ENCODE measurements at regions not wholly inside any gene's neighbourhood (a gene's known extent, or its start where the extent isn't known, plus 50 kb on each side); places are given as distances from the start of the nearest gene placed in this dataset.

DNA sequence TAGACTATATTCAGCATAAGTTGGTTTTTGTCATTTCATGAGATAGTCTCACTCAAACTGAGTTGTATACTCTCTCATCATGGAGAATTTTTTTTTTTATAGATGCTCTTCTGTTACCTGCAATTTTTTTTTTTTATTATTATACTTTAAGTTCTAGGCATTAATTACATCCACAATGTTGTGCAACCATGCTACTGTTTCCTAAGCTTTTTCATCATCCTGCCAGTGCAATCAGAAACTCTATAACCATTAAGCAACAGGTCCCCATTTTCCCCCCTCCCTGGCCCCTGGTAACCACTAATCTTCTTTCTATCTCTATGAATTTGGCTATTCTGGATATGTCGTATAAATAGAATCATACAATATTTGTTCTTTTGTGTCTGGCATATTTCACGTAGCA is 321.6 kb downstream of the STIM2 start:
- TF ChIP-seq SUZ12 (IDR thresholded peaks at IDR 0.05; ENCODE audit: extremely low read depth, insufficient read depth, insufficient read length) (no peak), ZNF274 (IDR thresholded peaks at IDR 0.05; ENCODE audit: low read depth, low read length) (no peak)

Data from NT2/D1 (cell line).